ENCODE measurements at regions not wholly inside any gene's neighbourhood (a gene's known extent, or its start where the extent isn't known, plus 50 kb on each side); places are given as distances from the start of the nearest gene placed in this dataset.
"Not testable (repeated sequence)": the region's sequence is repeated elsewhere in the genome, so short reads cannot be mapped to it uniquely, and the experiment has no call there.

DNA sequence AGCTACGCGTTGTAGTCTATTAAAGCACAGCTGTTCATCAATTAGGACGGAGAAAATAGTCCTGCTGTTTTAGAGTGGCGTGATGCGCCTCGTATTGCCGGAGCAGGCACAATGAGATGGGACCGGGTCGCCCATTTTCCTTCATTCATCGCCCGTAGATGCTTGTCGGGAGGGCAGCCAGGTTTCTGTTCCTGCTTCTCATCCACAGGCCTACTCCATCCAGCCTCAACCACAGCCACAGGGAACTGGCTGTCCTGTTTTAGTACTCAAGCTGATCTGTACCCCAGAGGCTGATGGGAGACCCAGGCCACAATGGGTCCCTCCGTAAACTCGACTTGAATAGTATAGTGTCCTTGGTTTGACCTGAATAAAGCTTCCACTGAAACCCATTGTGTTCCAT is 264.0 kb downstream of the VRK1 start:
- Histone ChIP-seq H3K27me3 (no peaks in the 10 kb centered on the region), H3K9me3 (no peaks in the 10 kb centered on the region), H3K4me1 (no peaks in the 10 kb centered on the region), H3K36me3 (no peaks in the 10 kb centered on the region), H3K4me3 (no peak overlapping the region), H3K27ac (no peak overlapping the region)
- WGBS, 2 donors = 57 to 68% methylated on average over 14 of the region's 14 CpGs
- TF ChIP-seq EP300 (IDR thresholded peaks at IDR 0.05) = no peak
- TF ChIP-seq, protein P1, sequence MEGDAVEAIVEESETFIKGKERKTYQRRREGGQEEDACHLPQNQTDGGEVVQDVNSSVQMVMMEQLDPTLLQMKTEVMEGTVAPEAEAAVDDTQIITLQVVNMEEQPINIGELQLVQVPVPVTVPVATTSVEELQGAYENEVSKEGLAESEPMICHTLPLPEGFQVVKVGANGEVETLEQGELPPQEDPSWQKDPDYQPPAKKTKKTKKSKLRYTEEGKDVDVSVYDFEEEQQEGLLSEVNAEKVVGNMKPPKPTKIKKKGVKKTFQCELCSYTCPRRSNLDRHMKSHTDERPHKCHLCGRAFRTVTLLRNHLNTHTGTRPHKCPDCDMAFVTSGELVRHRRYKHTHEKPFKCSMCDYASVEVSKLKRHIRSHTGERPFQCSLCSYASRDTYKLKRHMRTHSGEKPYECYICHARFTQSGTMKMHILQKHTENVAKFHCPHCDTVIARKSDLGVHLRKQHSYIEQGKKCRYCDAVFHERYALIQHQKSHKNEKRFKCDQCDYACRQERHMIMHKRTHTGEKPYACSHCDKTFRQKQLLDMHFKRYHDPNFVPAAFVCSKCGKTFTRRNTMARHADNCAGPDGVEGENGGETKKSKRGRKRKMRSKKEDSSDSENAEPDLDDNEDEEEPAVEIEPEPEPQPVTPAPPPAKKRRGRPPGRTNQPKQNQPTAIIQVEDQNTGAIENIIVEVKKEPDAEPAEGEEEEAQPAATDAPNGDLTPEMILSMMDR (IDR thresholded peaks at IDR 0.05) = no peak
- no peak for TF ChIP-seq POLR2A (IDR thresholded peaks at IDR 0.05)
- peak; percentile 15 to 19 for DNase-seq (ENCODE audit: low spot score in 2 of 2)

DNA sequence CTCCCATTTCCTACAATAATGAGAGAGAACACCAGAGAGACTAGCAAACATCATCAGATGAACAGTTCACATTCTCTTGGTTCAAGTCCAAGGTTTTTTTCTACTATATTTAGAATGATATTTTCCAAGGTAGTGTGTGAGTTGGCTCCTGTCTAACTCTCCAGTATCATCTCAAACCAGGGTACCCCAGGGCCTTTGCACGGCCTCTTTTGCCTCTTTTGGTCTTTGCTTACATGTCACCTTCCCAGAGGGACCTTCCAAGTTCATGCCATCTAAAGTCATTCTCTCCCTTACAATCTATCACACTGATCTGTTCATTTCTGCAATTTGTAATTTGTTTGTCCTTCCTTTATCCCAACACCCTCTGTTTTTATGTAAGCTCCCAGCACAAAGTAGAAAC is 264.5 kb downstream of the VRK1 start:
- no peaks in the 10 kb centered on the region for H3K4me1 ChIP-seq
- no peaks in the 10 kb centered on the region for H3K9me3 ChIP-seq
- H3K36me3 ChIP-seq = no peaks in the 10 kb centered on the region
- H3K4me3 ChIP-seq = no peak overlapping the region
- TF ChIP-seq POLR2A (IDR thresholded peaks at IDR 0.05) (no peak), EP300 (IDR thresholded peaks at IDR 0.05) (no peak)
- TF ChIP-seq, protein P1 (IDR thresholded peaks at IDR 0.05) = no peak
- no peak overlapping the region for H3K27ac ChIP-seq
- H3K27me3 ChIP-seq = no peaks in the 10 kb centered on the region
- DNase-seq (ENCODE audit: low spot score in 2 of 2) = no peak
- WGBS, 2 donors = 92% methylated on average over 1 of the region's 1 CpG

DNA sequence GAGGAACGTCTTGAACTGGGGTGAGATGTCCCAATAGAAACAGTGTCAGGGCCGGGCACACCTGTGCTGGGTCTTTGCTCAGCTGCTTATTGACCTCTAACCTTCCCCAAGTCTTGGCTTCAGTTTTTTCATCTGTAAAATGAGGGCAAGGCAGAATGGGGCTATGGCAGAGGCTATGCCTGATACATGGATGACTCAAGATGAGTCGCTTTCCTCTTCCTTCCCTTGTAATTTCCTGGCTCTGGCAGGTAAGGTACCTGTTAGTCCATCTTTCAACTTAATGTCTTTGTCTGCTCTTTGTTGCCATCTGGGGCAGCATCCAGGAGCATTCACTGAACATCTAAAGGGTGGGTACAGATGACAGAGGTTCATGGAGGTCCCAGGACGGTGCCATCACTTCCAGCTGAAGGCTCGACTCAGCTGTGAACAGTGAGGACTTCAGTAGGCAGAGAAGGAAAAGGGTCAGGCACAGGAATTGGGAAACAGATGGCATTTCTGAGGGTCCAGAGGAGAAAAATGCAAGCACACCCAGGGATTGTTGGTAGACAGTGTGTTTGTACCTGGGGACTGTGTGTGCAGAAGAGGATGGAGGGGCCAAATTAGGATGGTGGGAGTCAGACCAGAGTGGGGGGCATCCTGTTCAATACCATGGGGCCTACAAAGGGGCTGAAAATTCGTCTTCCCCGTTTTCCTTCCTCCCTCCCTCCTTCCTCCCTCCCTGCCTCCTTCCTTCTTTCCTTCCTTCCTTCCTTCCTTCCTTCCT is 268.3 kb downstream of the VRK1 start:
- H3K27me3 ChIP-seq = no peaks in the 10 kb centered on the region
- no peak overlapping the region for H3K4me3 ChIP-seq
- H3K4me1 ChIP-seq = no peaks in the 10 kb centered on the region
- DNase-seq (ENCODE audit: low spot score in 2 of 2) = no peak
- WGBS, 2 donors = 64 to 66% methylated on average over 7 of the region's 7 CpGs
- H3K36me3 ChIP-seq = no peaks in the 10 kb centered on the region
- no peak overlapping the region for H3K27ac ChIP-seq
- no peaks in the 10 kb centered on the region for H3K9me3 ChIP-seq
- TF ChIP-seq POLR2A (IDR thresholded peaks at IDR 0.05) (no peak), EP300 (IDR thresholded peaks at IDR 0.05) (no peak)
- TF ChIP-seq, protein P1 (IDR thresholded peaks at IDR 0.05) = no peak

DNA sequence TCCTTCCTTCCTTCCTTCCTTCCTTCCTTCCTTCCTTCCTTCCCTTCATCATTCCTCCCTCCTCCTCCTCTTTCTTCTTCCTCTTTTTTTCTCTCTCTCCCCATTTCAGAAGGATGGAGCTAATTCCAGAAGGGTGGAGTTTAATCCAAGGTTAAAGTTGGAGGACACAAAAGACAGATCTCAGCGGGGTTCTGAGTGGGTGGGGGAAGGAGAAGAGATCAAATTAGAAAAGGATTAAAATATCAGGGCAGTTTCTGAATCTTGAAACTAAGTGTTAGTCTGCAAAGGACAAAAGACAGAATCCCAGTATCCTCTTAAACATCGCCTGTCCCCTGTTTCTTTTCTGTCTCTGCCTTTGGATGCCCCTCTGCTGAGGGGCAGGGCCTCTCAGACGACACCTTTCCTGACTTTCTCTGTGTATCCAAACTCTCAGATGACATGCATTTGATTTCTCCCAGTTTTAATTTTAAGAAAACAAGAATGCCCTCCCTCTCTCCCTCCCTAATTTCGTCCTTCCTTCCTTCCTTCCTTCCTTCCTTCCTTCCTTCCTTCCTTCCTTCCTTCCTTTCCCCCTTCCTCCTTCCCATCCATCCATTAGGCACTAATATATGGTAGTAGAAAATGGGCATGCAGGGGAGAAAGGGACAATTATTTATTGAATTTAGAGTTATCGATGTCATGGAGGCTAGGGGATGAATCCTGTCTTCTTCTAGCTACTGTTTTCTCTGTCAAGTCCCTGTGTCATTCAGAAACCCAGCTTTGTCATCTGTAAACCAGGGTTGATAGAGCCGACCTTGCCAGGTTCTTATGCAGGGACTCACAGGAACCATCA is 269.1 kb downstream of the VRK1 start:
- Histone ChIP-seq H3K4me3 (no peak overlapping the region), H3K4me1 (no peaks in the 10 kb centered on the region), H3K27ac (no peak overlapping the region), H3K36me3 (no peaks in the 10 kb centered on the region), H3K9me3 (no peaks in the 10 kb centered on the region), H3K27me3 (no peaks in the 10 kb centered on the region)
- DNase-seq (ENCODE audit: low spot score in 2 of 2) = no peak
- TF ChIP-seq EP300 (IDR thresholded peaks at IDR 0.05) (no peak), POLR2A (IDR thresholded peaks at IDR 0.05) (no peak)
- TF ChIP-seq, protein P1 (IDR thresholded peaks at IDR 0.05) = no peak
- WGBS, 2 donors = 57 to 65% methylated on average over 6 of the region's 6 CpGs

DNA sequence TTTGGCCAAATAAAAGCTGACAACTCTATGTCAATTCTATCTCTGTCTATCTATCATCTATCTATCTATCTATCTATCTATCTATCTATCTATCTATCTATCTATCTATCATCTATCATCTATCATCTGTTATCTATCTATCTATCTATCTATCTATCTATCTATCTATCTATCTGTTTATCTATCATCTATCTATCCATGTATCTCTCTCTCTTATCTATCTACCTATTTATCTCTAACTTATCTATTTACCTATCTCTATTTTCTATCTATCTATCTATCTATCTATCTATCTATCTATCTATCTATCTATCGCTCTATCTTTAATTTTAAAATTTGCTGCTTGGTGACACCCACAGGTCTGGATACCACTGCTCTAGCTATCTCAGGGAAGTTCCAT is 271.1 kb downstream of the VRK1 start:
- not testable (repeated sequence) for H3K4me3 ChIP-seq; H3K9me3 ChIP-seq; H3K27me3 ChIP-seq; H3K36me3 ChIP-seq; H3K27ac ChIP-seq; H3K4me1 ChIP-seq; DNase-seq (ENCODE audit: low spot score in 2 of 2)
- 88 to 100% methylated on average over 1 of the region's 1 CpG for whole genome bisulfite sequencing, 2 donors
